ENCODE measurements at regions not wholly inside any gene's neighbourhood (a gene's known extent, or its start where the extent isn't known, plus 50 kb on each side); places are given as distances from the start of the nearest gene placed in this dataset.

- H3K4me1 ChIP-seq, result no peaks in the 10 kb centered on the region
- H3K9me3 ChIP-seq, result no peaks in the 10 kb centered on the region
- no peak for DNase-seq (ENCODE audit: low spot score in 2 of 2)
- intact Hi-C loops (cut with DNase I; ENCODE audit: low total_unique reads), result no loop called here
- no peaks in the 10 kb centered on the region for H3K36me3 ChIP-seq
- no peaks in the 10 kb centered on the region for H3K27me3 ChIP-seq
- no peak for TF ChIP-seq POLR2A (IDR thresholded peaks at IDR 0.05)
- TF ChIP-seq POLR2AphosphoS5 (IDR thresholded peaks at IDR 0.05), result no peak
- TF ChIP-seq CTCF (IDR thresholded peaks at IDR 0.05), result no peak
- H3K27ac ChIP-seq, result no peak overlapping the region
- no peak overlapping the region for H3K4me3 ChIP-seq
Observed at GRCh38 chr4:7126981-7127380, 59.1 kb upstream of the GRPEL1 start.

DNA sequence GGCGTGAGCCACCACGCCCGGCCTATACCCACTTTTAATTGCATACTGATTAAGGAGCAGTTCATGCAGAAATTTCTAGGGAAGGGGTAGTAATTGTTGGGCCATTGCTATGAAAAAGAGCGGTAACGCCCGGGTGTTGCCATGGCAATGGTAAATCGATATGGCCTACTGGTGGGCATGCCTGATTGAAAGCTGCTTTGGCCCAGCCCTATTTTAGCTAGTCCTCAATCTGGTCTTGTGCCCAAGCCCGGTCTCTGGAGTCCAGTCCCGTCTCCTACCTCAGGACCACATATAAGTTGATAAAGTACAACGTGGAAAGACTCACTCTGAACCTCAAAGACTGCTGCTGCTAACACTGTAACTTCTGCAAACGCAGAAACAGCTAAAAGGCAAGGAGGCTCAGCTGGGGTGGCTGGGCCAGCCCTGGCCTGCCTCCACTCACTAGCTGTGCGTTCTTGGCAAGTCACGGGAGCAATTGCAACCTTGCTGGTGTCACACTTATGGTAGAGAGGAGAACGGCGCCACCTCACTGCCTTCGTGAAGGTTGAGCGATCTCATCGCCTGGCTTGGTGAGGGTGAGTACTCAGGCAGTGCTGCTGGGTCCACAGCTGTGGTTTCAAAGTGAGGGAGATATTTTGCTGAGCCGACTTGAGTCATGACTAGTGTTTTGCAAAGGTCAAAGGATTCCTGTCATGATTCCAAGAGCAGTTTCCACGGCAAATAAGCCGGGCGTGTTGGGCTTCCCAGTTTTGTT lies 57.0 kb upstream of the GRPEL1 start:
- intact Hi-C loops (cut with DNase I; ENCODE audit: low total_unique reads), result no loop called here

GRCh38 chr4:7121866-7122653 lies 54.2 kb upstream of the GRPEL1 start:
- H3K4me3 ChIP-seq, result no peak overlapping the region
- no peaks in the 10 kb centered on the region for H3K4me1 ChIP-seq
- H3K27me3 ChIP-seq, result no peaks in the 10 kb centered on the region
- H3K9me3 ChIP-seq, result no peaks in the 10 kb centered on the region
- no peaks in the 10 kb centered on the region for H3K36me3 ChIP-seq
- H3K27ac ChIP-seq, result no peak overlapping the region
- DNase-seq (ENCODE audit: low spot score in 2 of 2), result no peak
- intact Hi-C loops (cut with DNase I; ENCODE audit: low total_unique reads), result no loop called here
- TF ChIP-seq POLR2AphosphoS5 (IDR thresholded peaks at IDR 0.05), result no peak
- TF ChIP-seq CTCF (IDR thresholded peaks at IDR 0.05), result no peak
- TF ChIP-seq POLR2A (IDR thresholded peaks at IDR 0.05), result no peak

More for the DNA sequence above, 57.0 kb upstream of the GRPEL1 start:
- H3K4me1 ChIP-seq, result no peaks in the 10 kb centered on the region
- H3K27me3 ChIP-seq, result no peaks in the 10 kb centered on the region
- peak overlapping the region in 1 of 2 donors; percentile 54 for H3K27ac ChIP-seq
- no peak overlapping the region for H3K4me3 ChIP-seq
- H3K9me3 ChIP-seq, result no peaks in the 10 kb centered on the region
- TF ChIP-seq CTCF (IDR thresholded peaks at IDR 0.05), result no peak
- TF ChIP-seq POLR2A (IDR thresholded peaks at IDR 0.05), result no peak
- TF ChIP-seq POLR2AphosphoS5 (IDR thresholded peaks at IDR 0.05), result peak in 1 of 3 donors; percentile 21
- no peak for DNase-seq (ENCODE audit: low spot score in 2 of 2)
- no peaks in the 10 kb centered on the region for H3K36me3 ChIP-seq

DNA sequence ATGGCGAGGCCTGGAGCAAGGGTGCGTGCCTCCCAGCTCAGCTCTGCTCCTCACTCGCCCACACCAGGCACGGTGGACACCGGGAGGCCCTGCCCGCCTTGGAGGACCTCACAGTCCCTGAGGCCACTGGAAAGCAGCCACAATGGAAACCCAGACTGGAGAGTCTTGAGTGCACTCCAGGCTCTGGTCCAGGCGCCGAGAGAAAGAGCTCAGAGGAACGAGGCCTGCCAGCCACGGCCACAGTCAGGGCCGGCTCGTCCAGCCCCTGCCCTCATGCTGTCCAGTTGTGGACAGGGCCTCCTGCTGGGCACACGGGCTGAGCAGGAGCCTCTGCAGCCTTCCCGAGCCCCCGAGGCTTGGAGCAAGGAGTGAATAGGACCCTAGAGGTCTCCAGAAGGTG lies 53.3 kb upstream of the GRPEL1 start:
- no peak for DNase-seq (ENCODE audit: low spot score in 2 of 2)
- Histone ChIP-seq H3K27ac (no peak overlapping the region), H3K4me3 (no peak overlapping the region), H3K27me3 (no peaks in the 10 kb centered on the region), H3K9me3 (no peaks in the 10 kb centered on the region), H3K36me3 (no peaks in the 10 kb centered on the region), H3K4me1 (no peaks in the 10 kb centered on the region)
- no peak for TF ChIP-seq POLR2A (IDR thresholded peaks at IDR 0.05)
- no peak for TF ChIP-seq CTCF (IDR thresholded peaks at IDR 0.05)
- no peak for TF ChIP-seq POLR2AphosphoS5 (IDR thresholded peaks at IDR 0.05)
- intact Hi-C loops (cut with DNase I; ENCODE audit: low total_unique reads), result no loop called here

GRCh38 chr4:7120341-7120740 lies 52.5 kb upstream of the GRPEL1 start:
- no peak for TF ChIP-seq POLR2AphosphoS5 (IDR thresholded peaks at IDR 0.05)
- no peak for TF ChIP-seq POLR2A (IDR thresholded peaks at IDR 0.05)
- TF ChIP-seq CTCF (IDR thresholded peaks at IDR 0.05), result no peak
- H3K27me3 ChIP-seq, result no peaks in the 10 kb centered on the region
- H3K27ac ChIP-seq, result no peak overlapping the region
- H3K4me1 ChIP-seq, result no peaks in the 10 kb centered on the region
- no peak for DNase-seq (ENCODE audit: low spot score in 2 of 2)
- intact Hi-C loops (cut with DNase I; ENCODE audit: low total_unique reads), result no loop called here
- H3K36me3 ChIP-seq, result no peaks in the 10 kb centered on the region
- H3K4me3 ChIP-seq, result no peak overlapping the region
- no peaks in the 10 kb centered on the region for H3K9me3 ChIP-seq
